ENCODE measurements at regions not wholly inside any gene's neighbourhood (a gene's known extent, or its start where the extent isn't known, plus 50 kb on each side); places are given as distances from the start of the nearest gene placed in this dataset.
"Not testable (repeated sequence)": the region's sequence is repeated elsewhere in the genome, so short reads cannot be mapped to it uniquely, and the experiment has no call there.

- DNase-seq = no peak
Measured at GRCh38 chr4:160537681-160538080, 1434.8 kb downstream of the RAPGEF2 start.

- no peak for DNase-seq
Measured at GRCh38 chr4:160546201-160546600, 1443.3 kb downstream of the RAPGEF2 start.

- DNase-seq = not testable (repeated sequence)
Measured at GRCh38 chr4:160549951-160550519, 1447.2 kb downstream of the RAPGEF2 start.

GRCh38 chr4:160562661-160563060 is 1459.8 kb downstream of the RAPGEF2 start:
- DNase-seq = no peak

GRCh38 chr4:160563552-160564282 is 1460.8 kb downstream of the RAPGEF2 start:
- no peak for DNase-seq

- DNase-seq = no peak
Measured at GRCh38 chr4:160567634-160568033, 1464.8 kb downstream of the RAPGEF2 start.

- DNase-seq = no peak
Measured at GRCh38 chr4:160570271-160570670, 1467.4 kb downstream of the RAPGEF2 start.

- DNase-seq = not testable (repeated sequence)
Measured at GRCh38 chr4:160574272-160574671, 1471.4 kb downstream of the RAPGEF2 start.

GRCh38 chr4:160580581-160580980 is 1477.7 kb downstream of the RAPGEF2 start:
- no peak for DNase-seq

GRCh38 chr4:160592258-160592657 is 1489.4 kb downstream of the RAPGEF2 start:
- no peak for DNase-seq

GRCh38 chr4:160595646-160596045 is 1492.8 kb downstream of the RAPGEF2 start:
- DNase-seq = no peak

- no peak for DNase-seq
Measured at GRCh38 chr4:160604541-160604940, 1501.7 kb downstream of the RAPGEF2 start.

GRCh38 chr4:160611181-160611580 is 1508.3 kb downstream of the RAPGEF2 start:
- DNase-seq = no peak

- no peak for DNase-seq
Measured at GRCh38 chr4:160631044-160631443, 1528.2 kb downstream of the RAPGEF2 start.

GRCh38 chr4:160652790-160653189 is 1511.0 kb downstream of the FSTL5 start:
- no peak for DNase-seq

- DNase-seq = no peak
Measured at GRCh38 chr4:160675550-160675949, 1488.2 kb downstream of the FSTL5 start.

GRCh38 chr4:160685729-160686128 is 1478.1 kb downstream of the FSTL5 start:
- no peak for DNase-seq

- DNase-seq = no peak
Measured at GRCh38 chr4:160701671-160702070, 1462.1 kb downstream of the FSTL5 start.

GRCh38 chr4:160709026-160709425 is 1454.8 kb downstream of the FSTL5 start:
- no peak for DNase-seq

- DNase-seq = no peak
Measured at GRCh38 chr4:160709546-160709945, 1454.3 kb downstream of the FSTL5 start.

GRCh38 chr4:160716551-160716950 is 1447.2 kb downstream of the FSTL5 start:
- DNase-seq = no peak

GRCh38 chr4:160717848-160718247 is 1446.0 kb downstream of the FSTL5 start:
- no peak for DNase-seq

GRCh38 chr4:160724063-160724462 is 1439.7 kb downstream of the FSTL5 start:
- no peak for DNase-seq

- no peak for DNase-seq
Measured at GRCh38 chr4:160745126-160745525, 1418.7 kb downstream of the FSTL5 start.

GRCh38 chr4:160746585-160746984 is 1417.2 kb downstream of the FSTL5 start:
- DNase-seq = not testable (repeated sequence)

All from activated gamma-delta T cell (primary cell).